ENCODE measurements at regions not wholly inside any gene's neighbourhood (a gene's known extent, or its start where the extent isn't known, plus 50 kb on each side); places are given as distances from the start of the nearest gene placed in this dataset.

DNA sequence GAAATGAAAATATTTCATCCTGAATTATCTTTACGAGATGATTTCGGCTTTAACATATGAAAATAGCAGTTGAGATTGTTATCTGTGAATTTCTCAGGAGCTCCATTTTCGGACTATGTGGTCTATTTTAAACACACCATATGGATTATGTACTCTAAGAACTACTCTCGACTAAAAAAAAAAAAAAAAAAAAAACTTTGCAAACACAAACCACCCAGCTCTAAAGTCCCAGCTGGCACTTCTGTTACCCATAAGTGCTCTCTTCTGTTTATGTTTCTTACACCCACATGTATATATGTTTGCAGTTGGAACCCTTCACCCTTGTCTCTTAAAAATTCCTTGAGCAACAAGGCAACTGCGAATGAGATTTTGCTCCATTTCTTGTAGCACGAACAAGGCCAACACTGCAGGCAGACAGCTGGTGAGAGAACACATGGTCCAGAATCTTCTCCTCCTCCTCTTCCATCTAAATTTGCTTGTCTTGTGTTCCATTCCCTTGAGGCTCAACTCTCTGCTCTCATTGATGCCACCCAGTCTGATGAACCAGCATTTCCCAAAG is 172.7 kb upstream of the HCCS start:
- TF ChIP-seq POLR2A (IDR thresholded peaks at IDR 0.05), result no peak
- TF ChIP-seq, protein P1, sequence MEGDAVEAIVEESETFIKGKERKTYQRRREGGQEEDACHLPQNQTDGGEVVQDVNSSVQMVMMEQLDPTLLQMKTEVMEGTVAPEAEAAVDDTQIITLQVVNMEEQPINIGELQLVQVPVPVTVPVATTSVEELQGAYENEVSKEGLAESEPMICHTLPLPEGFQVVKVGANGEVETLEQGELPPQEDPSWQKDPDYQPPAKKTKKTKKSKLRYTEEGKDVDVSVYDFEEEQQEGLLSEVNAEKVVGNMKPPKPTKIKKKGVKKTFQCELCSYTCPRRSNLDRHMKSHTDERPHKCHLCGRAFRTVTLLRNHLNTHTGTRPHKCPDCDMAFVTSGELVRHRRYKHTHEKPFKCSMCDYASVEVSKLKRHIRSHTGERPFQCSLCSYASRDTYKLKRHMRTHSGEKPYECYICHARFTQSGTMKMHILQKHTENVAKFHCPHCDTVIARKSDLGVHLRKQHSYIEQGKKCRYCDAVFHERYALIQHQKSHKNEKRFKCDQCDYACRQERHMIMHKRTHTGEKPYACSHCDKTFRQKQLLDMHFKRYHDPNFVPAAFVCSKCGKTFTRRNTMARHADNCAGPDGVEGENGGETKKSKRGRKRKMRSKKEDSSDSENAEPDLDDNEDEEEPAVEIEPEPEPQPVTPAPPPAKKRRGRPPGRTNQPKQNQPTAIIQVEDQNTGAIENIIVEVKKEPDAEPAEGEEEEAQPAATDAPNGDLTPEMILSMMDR (IDR thresholded peaks at IDR 0.05), result no peak
